GM12878 (cell line): ENCODE measurements at regions not wholly inside any gene's neighbourhood (a gene's known extent, or its start where the extent isn't known, plus 50 kb on each side); places are given as distances from the start of the nearest gene placed in this dataset.
"Not testable (repeated sequence)": the region's sequence is repeated elsewhere in the genome, so short reads cannot be mapped to it uniquely, and the experiment has no call there.

ENCODE experiments used
- ATAC-seq: fragments of 200-7000 bp; cut with Tn5 transposase; 3 replicates; pipeline ENCODE4 v1.9.1; 2020; ENCODE audit warnings: mild to moderate bottlenecking, moderate library complexity
- BruUV-seq: library from RNA; stranded (reverse); fragments of 400-500 nt; replicated peaks from 2 replicates; lab custom pipeline; 2021; lab: Mats Ljungman, UMichigan
- CTCF ChIA-PET: fragments of 300-600 bp; sonication (Branson Sonifier 250); formaldehyde crosslinking; extraction: SDS; loops from one replicate; lab custom pipeline; 2021; ENCODE audit warnings: inconsistent platforms; lab: Yijun Ruan, JAX
- POLR2A ChIA-PET: fragments of 350-600 bp; formaldehyde crosslinking; extraction: SDS; loops from one replicate; lab custom pipeline; 2021; ENCODE audit warnings: inconsistent platforms; lab: Charles Lee
- RAD21 ChIA-PET: fragments of 300-600 bp; sonication (Branson Sonifier 250); formaldehyde crosslinking; loops from one replicate; lab custom pipeline; 2023; ENCODE audit warnings: antibody characterized with exemption; ENCODE audit not compliant: unreplicated experiment; lab: Charles Lee
- SMC1A ChIA-PET: fragments of 300-600 bp; sonication (Branson Sonifier 250); formaldehyde crosslinking; loops from one replicate; lab custom pipeline; 2023; ENCODE audit not compliant: unreplicated experiment, uncharacterized antibody; lab: Charles Lee
- DNase-seq: peaks from one replicate; pipeline ENCODE4 v3.0.0-alpha.2; 2011; ENCODE audit warnings: low read depth, low spot score
- FAIRE-seq: peaks from 3 replicates; lab custom pipeline; 2011; peaks lifted over from hg19 to GRCh38; lab: Jason Lieb, UNC
- H2AFZ ChIP-seq: 2 replicates; pipeline ENCODE4 v1.6.0; 2011; ENCODE audit warnings: low read depth, low read length, control low read depth; ENCODE audit not compliant: control insufficient read depth
- H3K27ac ChIP-seq: 2 replicates; pipeline ENCODE4 v1.5.1; 2011; ENCODE audit warnings: control low read depth; ENCODE audit not compliant: control insufficient read depth, insufficient read depth
- H3K27me3 ChIP-seq, 2 experiments: replicated peaks in 1 of 2; 2 replicates each; pipeline versions ENCODE4 v1.6.0 to v1.6.1; 2011; ENCODE audit warnings: low read length in 1 of 2; ENCODE audit not compliant: control insufficient read depth in 2 of 2, insufficient read depth in 2 of 2
- H3K36me3 ChIP-seq, 2 experiments: 2 replicates each; pipeline ENCODE4 v1.5.1; 2011; ENCODE audit warnings: low read length in 1 of 2; ENCODE audit not compliant: control insufficient read depth in 2 of 2, insufficient read depth in 2 of 2
- H3K4me1 ChIP-seq: 2 replicates; pipeline ENCODE4 v1.6.1; 2011; ENCODE audit warnings: mild to moderate bottlenecking, low read length, moderate library complexity, mixed read lengths; ENCODE audit not compliant: control insufficient read depth, insufficient read depth
- H3K4me2 ChIP-seq: 2 replicates; pipeline ENCODE4 v1.6.0; 2011; ENCODE audit warnings: control low read depth; ENCODE audit not compliant: control insufficient read depth, insufficient read depth
- H3K4me3 ChIP-seq: fragments of 200-600 bp; sonication (generic); 2 replicates; pipeline ENCODE4 v1.5.1; 2016
- H3K79me2 ChIP-seq: 2 replicates; pipeline ENCODE4 v1.6.0; 2011; ENCODE audit warnings: low read length; ENCODE audit not compliant: control insufficient read depth, insufficient read depth
- H3K9ac ChIP-seq: 2 replicates; pipeline ENCODE4 v1.8.0; 2011; ENCODE audit warnings: low read length, control low read depth, mixed read lengths; ENCODE audit not compliant: control insufficient read depth, insufficient read depth
- H3K9me3 ChIP-seq: replicated peaks from 3 replicates; pipeline ENCODE4 v1.5.1; 2011; ENCODE audit warnings: mild to moderate bottlenecking, low read length; ENCODE audit not compliant: control insufficient read depth, insufficient read depth
- H4K20me1 ChIP-seq: 2 replicates; pipeline ENCODE4 v1.6.0; 2011; ENCODE audit not compliant: control insufficient read depth, insufficient read depth
- BACH1 ChIP-seq: fragments of 450-650 bp; IDR thresholded peaks from 2 replicates; pipeline ENCODE4 v1.6.1; 2017; ENCODE audit warnings: mild to moderate bottlenecking, borderline replicate concordance
- RAD21 ChIP-seq: IDR thresholded peaks from 2 replicates; pipeline ENCODE4 v1.6.1; 2011; ENCODE audit warnings: mild to moderate bottlenecking, low read depth, low read length, moderate library complexity; ENCODE audit not compliant: insufficient read depth
- SPI1 ChIP-seq: IDR thresholded peaks from 2 replicates; pipeline ENCODE4 v1.6.1; 2011; ENCODE audit warnings: low read depth, mild to moderate bottlenecking, low read length, moderate library complexity, borderline replicate concordance; ENCODE audit not compliant: insufficient read depth
- WGBS: methylation state at CpG from one replicate; pipeline ENCODE4 v1.1.6; 2016; ENCODE audit warnings: low lambda C conversion rate; ENCODE audit not compliant: insufficient replicate concordance, insufficient coverage; ENCODE audit errors: missing lambda C conversion rate; 5-methylcytosine and 5-hydroxymethylcytosine counted together
- in situ Hi-C: fragments of 300-500 bp; cut with MboI; formaldehyde crosslinking; loops from 9 replicates; pipeline ENCODE4 v1.14.3; 2018; ENCODE audit warnings: mixed read lengths
- intact Hi-C: fragments of 100-400 bp; cut with micrococcal nuclease; formaldehyde crosslinking; loops from one replicate; pipeline ENCODE4 v1.14.2; 2022; ENCODE audit not compliant: unreplicated experiment
- TF ChIP-seq, protein P1 (sequence below): fragments of 450-650 bp; IDR thresholded peaks from 2 replicates; pipeline ENCODE4 v1.6.1; 2018; ENCODE audit warnings: borderline replicate concordance, mild to moderate bottlenecking; ENCODE audit not compliant: partially characterized antibody

- H4K20me1 ChIP-seq, H3K4me1 ChIP-seq, BruUV-seq, ATAC-seq, H3K36me3 ChIP-seq, H3K4me3 ChIP-seq, SMC1A ChIA-PET, H3K9ac ChIP-seq, H2AFZ ChIP-seq, FAIRE-seq, intact Hi-C loops, H3K27me3 ChIP-seq, in situ Hi-C loops, DNase-seq, RAD21 ChIA-PET, H3K9me3 ChIP-seq, H3K27ac ChIP-seq, H3K79me2 ChIP-seq, CTCF ChIA-PET, H3K4me2 ChIP-seq: not testable (repeated sequence)
- POLR2A ChIA-PET = interaction anchor here (0.6 kb wide), 1 partner anchor 51 kb away, joined by 3 read pairs; no protein-coding TSS in a partner anchor
- TF ChIP-seq SPI1 = peak; percentile 20; the same call in 1 of the 2 replicates
- 23% methylated on average over 2 of the region's 3 CpGs for WGBS
Measured at GRCh38 chr7:19338512-19338911, 193.3 kb upstream of the FERD3L start.

- intact Hi-C loops = no loop called here
- no peak overlapping the region for H3K4me3 ChIP-seq
- no peak overlapping the region for H3K27ac ChIP-seq
- no TSS peak for BruUV-seq
- TF ChIP-seq RAD21 (no peak), BACH1 (no peak)
- TF ChIP-seq, protein P1, sequence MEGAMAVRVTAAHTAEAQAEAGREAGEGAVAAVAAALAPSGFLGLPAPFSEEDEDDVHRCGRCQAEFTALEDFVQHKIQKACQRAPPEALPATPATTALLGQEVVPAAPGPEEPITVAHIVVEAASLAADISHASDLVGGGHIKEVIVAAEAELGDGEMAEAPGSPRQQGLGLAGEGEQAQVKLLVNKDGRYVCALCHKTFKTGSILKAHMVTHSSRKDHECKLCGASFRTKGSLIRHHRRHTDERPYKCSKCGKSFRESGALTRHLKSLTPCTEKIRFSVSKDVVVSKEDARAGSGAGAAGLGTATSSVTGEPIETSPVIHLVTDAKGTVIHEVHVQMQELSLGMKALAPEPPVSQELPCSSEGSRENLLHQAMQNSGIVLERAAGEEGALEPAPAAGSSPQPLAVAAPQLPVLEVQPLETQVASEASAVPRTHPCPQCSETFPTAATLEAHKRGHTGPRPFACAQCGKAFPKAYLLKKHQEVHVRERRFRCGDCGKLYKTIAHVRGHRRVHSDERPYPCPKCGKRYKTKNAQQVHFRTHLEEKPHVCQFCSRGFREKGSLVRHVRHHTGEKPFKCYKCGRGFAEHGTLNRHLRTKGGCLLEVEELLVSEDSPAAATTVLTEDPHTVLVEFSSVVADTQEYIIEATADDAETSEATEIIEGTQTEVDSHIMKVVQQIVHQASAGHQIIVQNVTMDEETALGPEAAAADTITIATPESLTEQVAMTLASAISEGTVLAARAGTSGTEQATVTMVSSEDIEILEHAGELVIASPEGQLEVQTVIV = no peak
- no peak overlapping the region for H3K4me2 ChIP-seq
- H4K20me1 ChIP-seq = no peaks in the 10 kb centered on the region
- ChIA-PET POLR2A (no interaction called here), CTCF (no interaction called here), RAD21 (no interaction called here), SMC1A (interaction anchor here (0.7 kb wide), 1 partner anchor 517 kb away, joined by 4 read pairs; no protein-coding TSS in a partner anchor)
- ATAC-seq (no peak), DNase-seq (no peak), FAIRE-seq (no peak)
- WGBS = 0% methylated on average over 2 of the region's 2 CpGs
- H3K27me3 ChIP-seq = no peaks in the 10 kb centered on the region
- no peaks in the 10 kb centered on the region for H3K36me3 ChIP-seq
- no peak overlapping the region for H2AFZ ChIP-seq
- H3K9me3 ChIP-seq = no peaks in the 10 kb centered on the region
- in situ Hi-C loops = no loop called here
- H3K4me1 ChIP-seq = no peaks in the 10 kb centered on the region
- H3K9ac ChIP-seq = no peak overlapping the region
- no peaks in the 10 kb centered on the region for H3K79me2 ChIP-seq
Measured at GRCh38 chr7:19336836-19337383, 191.7 kb upstream of the FERD3L start.
